ENCODE measurements at regions not wholly inside any gene's neighbourhood (a gene's known extent, or its start where the extent isn't known, plus 50 kb on each side); places are given as distances from the start of the nearest gene placed in this dataset.
"Not testable (repeated sequence)": the region's sequence is repeated elsewhere in the genome, so short reads cannot be mapped to it uniquely, and the experiment has no call there.

- TF ChIP-seq EZH2 (IDR thresholded peaks at IDR 0.05; ENCODE audit: borderline replicate concordance, insufficient read depth, low read depth, low read length, poor library complexity, severe bottlenecking); CTCF (IDR thresholded peaks at IDR 0.05): not testable (repeated sequence)
These were observed 407.3 kb upstream of the ADAMTSL1 start for GRCh38 chr9:18066608-18067007.

All from B cell (primary cell).